AG09319 (cell line): ENCODE measurements at regions not wholly inside any gene's neighbourhood (a gene's known extent, or its start where the extent isn't known, plus 50 kb on each side); places are given as distances from the start of the nearest gene placed in this dataset.
"Not testable (repeated sequence)": the region's sequence is repeated elsewhere in the genome, so short reads cannot be mapped to it uniquely, and the experiment has no call there.

Experiments used
- DNase-seq: peaks from one replicate; pipeline ENCODE4 v3.0.0-alpha.2; 2010; ENCODE audit warnings: low read depth; ENCODE audit errors: extremely low read depth
- TF ChIP-seq, protein P1 (sequence below): IDR thresholded peaks from 2 replicates; pipeline ENCODE4 v1.5.1; 2011; ENCODE audit warnings: low read depth, mild to moderate bottlenecking, inconsistent platforms, low read length, moderate library complexity

DNA sequence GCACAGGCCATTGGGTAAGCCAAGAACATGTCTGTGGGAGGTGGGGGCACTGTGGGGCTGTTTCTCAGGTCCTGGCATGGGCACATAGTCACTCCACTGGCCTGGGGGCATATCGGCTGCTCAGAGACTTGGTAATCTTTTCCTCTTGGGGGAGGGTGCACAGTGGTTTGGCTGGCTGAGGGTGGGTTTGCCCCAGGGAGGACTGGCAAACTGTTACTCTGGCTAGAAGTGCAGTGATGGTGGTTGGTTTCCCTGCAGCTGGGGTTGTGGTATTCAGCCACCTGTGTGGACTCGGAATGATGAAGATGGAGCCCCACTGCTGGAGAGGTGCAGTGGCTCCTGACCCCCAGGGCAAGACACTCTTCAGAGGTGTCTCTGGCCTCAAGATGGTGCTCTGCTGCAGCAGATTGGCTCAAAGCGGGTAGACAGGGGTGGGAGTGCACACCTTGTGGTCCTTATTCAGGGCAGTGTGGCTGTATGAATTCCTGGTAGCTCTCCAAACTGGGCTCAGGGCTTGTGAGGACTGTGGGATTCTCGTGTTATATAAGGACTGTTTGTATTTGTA is 74.1 kb upstream of the DDHD1 start:
- TF ChIP-seq, protein P1, sequence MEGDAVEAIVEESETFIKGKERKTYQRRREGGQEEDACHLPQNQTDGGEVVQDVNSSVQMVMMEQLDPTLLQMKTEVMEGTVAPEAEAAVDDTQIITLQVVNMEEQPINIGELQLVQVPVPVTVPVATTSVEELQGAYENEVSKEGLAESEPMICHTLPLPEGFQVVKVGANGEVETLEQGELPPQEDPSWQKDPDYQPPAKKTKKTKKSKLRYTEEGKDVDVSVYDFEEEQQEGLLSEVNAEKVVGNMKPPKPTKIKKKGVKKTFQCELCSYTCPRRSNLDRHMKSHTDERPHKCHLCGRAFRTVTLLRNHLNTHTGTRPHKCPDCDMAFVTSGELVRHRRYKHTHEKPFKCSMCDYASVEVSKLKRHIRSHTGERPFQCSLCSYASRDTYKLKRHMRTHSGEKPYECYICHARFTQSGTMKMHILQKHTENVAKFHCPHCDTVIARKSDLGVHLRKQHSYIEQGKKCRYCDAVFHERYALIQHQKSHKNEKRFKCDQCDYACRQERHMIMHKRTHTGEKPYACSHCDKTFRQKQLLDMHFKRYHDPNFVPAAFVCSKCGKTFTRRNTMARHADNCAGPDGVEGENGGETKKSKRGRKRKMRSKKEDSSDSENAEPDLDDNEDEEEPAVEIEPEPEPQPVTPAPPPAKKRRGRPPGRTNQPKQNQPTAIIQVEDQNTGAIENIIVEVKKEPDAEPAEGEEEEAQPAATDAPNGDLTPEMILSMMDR, result no peak
- no peak for DNase-seq

DNA sequence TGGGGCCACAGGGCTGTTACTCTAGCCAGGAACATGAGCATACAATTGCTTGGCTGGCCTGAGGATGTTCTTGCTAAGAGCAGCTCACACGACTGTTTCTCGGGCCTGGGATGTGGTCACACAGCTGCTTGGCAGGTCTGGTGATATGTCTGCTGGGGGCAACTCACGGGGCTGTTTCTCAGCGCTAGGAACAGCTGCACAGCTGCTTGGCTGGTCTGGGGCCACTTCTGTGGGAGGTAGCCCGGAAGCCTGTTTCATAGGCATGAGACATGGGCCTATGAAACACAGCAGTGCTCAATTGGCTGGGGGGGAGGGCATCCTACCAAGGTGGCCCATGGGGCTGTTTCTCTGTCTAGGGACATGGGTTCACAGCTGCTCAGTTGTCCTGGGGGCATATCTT is 73.4 kb upstream of the DDHD1 start:
- TF ChIP-seq, protein P1, result no peak
- no peak for DNase-seq

DNA sequence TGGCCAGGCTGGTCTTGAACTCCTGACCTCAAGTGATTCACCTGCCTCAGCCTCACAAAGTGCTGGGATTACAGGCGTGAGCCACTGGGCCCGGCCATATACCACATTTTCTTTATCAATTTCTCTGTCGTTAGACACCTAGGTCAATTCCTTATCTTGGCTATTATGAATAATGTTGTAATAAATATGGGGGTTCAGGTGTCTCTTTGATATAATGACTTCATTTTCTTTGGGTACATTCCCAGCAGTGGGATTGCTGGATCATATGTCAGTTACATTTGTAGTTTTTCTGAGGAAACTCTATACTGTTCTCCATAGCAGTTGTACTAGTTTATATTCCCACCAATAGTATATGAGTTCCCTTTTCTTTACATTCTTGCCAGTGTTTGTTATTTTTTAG is 67.8 kb upstream of the DDHD1 start:
- TF ChIP-seq, protein P1, result no peak
- no peak for DNase-seq

DNA sequence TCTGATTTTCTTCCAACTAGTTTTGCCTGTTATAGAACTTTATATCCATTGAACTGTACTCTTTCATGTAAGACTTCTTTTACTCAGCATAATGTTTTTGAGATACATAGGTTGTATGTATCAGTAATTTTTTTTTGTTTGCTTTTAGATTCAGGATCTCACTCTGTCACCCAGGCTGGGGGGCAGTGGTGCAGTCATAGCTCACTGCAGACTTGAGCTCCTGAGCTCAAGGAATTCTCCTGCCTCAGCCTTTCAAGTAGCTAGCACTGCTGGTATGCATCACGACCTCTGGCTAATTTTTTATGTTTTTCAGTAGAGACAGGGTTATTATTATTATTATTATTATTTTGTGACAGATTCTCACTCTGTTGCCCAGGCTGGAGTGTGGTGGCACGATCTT is 65.0 kb upstream of the DDHD1 start:
- DNase-seq, result no peak
- TF ChIP-seq, protein P1, result no peak

DNA sequence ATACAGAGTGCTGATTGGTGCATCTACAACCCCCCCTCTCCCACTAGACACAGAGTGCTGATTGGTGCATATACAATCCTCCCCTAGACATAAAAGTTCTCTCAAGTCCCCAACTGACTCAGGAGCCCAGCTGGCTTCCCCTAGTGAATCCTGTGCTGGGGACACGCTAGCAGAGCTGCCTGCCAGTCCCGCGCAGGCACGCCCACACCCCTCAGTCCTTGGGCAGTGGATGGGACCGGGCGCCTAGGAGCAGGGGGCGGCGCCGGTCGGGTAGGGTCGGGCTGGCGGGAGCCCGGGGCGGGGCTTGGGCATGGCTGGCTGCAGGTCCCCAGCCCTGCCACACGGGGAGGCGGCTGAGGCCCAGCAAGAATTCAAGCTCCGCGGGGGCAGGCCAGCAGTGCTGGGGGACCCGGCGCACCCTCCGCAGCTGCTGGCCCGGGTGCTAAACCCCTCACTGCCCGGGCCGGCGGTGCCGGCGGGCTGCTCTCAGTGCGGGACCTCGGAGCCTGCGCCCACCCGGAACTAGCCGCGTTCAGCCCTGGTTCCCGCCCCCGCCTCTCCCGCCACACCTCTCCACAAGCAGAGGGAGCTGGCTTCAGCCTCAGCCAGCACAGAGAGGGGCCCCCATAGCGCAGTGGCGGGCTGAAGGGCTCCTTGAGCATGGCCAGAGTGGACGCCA is 64.3 kb upstream of the DDHD1 start:
- peak; percentile 4 for DNase-seq
- TF ChIP-seq, protein P1, result peak; percentile 28

DNA sequence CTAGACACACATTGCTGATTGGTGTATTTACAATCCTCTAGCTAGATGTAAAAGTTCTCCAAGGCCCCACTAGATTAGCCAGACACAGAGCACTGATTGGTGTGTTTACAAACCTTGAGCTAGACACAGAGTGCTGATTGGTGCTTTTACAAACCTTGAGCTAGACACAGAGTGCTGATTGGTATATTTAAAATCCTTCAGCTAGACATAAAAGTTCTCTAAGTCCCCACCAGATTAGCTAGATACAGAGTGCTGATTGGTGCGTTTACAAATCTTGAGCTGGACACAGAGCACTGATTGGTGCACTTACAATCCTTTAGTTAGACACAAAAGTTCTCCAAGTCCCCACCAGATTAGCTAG is 63.8 kb upstream of the DDHD1 start:
- DNase-seq, result not testable (repeated sequence)

DNA sequence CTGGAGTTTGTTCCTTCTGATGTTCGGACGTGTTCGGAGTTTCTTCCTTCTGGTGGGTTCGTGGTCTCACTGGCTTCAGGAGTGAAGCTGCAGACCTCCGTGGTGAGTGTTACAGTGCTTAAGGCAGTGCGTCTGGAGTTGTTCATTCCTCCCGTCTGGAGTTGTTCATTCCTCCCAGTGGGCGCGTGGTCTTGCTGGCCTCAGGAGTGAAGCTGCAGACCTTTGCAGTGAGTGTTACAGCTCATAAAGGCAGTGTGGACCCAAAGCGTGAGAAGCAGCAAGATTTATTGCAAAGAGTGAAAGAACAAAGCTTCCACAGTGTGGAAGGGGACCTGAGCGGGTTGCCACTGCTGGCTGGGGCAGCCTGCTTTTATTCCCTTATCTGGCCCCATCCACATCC is 63.4 kb upstream of the DDHD1 start:
- DNase-seq, result not testable (repeated sequence)

DNA sequence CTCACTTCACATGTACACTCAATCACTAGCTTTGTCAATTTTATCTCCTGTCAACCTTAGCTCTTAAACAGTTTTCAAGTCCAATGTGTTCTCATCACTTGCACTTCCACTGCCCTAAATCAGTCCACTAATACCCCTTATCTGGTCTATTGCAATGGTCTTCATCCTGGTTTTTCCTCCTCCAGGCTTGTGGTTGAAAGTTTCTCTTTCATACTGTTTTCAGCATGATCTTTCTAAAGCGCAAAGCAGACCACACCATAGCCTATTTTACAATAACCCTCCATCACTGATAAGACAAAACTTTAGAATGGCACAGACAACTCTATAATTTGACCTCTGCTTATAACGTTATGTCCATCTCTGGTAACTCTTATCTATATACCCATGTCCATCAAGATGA is 62.0 kb upstream of the DDHD1 start:
- TF ChIP-seq, protein P1, result no peak
- DNase-seq, result no peak
